ENCODE measurements at regions not wholly inside any gene's neighbourhood (a gene's known extent, or its start where the extent isn't known, plus 50 kb on each side); places are given as distances from the start of the nearest gene placed in this dataset.

- FAIRE-seq: no peak
- DNase-seq (ENCODE audit: insufficient read length, low spot score): no peak
These were observed 583.0 kb downstream of the BCOR start for GRCh38 chrX:39514801-39515200.

GRCh38 chrX:39516427-39516841 is 581.3 kb downstream of the BCOR start:
- FAIRE-seq (no peak), DNase-seq (ENCODE audit: insufficient read length, low spot score) (no peak)

GRCh38 chrX:39518476-39519029 is 579.2 kb downstream of the BCOR start:
- DNase-seq (ENCODE audit: insufficient read length, low spot score): no peak
- no peak for FAIRE-seq

- DNase-seq (ENCODE audit: insufficient read length, low spot score): no peak
- FAIRE-seq: no peak
These were observed 578.7 kb downstream of the BCOR start for GRCh38 chrX:39519030-39519488.

- DNase-seq (ENCODE audit: insufficient read length, low spot score) (no peak), FAIRE-seq (no peak)
These were observed 578.0 kb downstream of the BCOR start for GRCh38 chrX:39519566-39520301.

GRCh38 chrX:39525758-39526157 is 572.0 kb downstream of the BCOR start:
- no peak for FAIRE-seq

GRCh38 chrX:39527025-39527424 is 570.7 kb downstream of the BCOR start:
- FAIRE-seq (no peak), DNase-seq (ENCODE audit: insufficient read length, low spot score) (no peak)

More at GRCh38 chrX:39525758-39526157, 572.0 kb downstream of the BCOR start:
- no peak for DNase-seq (ENCODE audit: insufficient read length, low spot score)

- FAIRE-seq (no peak), DNase-seq (ENCODE audit: insufficient read length, low spot score) (no peak)
These were observed 569.4 kb downstream of the BCOR start for GRCh38 chrX:39528161-39528916.

- FAIRE-seq (peak; percentile 26), DNase-seq (ENCODE audit: insufficient read length, low spot score) (no peak)
These were observed 565.0 kb downstream of the BCOR start for GRCh38 chrX:39532761-39533160.

- FAIRE-seq (no peak), DNase-seq (ENCODE audit: insufficient read length, low spot score) (no peak)
These were observed 562.8 kb downstream of the BCOR start for GRCh38 chrX:39534949-39535348.

GRCh38 chrX:39536211-39536610 is 561.5 kb downstream of the BCOR start:
- no peak for FAIRE-seq
- no peak for DNase-seq (ENCODE audit: insufficient read length, low spot score)

- no peak for DNase-seq (ENCODE audit: insufficient read length, low spot score)
- FAIRE-seq: no peak
These were observed 555.9 kb downstream of the BCOR start for GRCh38 chrX:39541881-39542280.

GRCh38 chrX:39542316-39542715 is 555.4 kb downstream of the BCOR start:
- DNase-seq (ENCODE audit: insufficient read length, low spot score) (no peak), FAIRE-seq (no peak)

GRCh38 chrX:39550795-39551361 is 546.9 kb downstream of the BCOR start:
- no peak for DNase-seq (ENCODE audit: insufficient read length, low spot score)
- FAIRE-seq: no peak

GRCh38 chrX:39551762-39552161 is 546.0 kb downstream of the BCOR start:
- FAIRE-seq (no peak), DNase-seq (ENCODE audit: insufficient read length, low spot score) (no peak)

- no peak for DNase-seq (ENCODE audit: insufficient read length, low spot score)
- no peak for FAIRE-seq
These were observed 542.3 kb downstream of the BCOR start for GRCh38 chrX:39555431-39555830.

- FAIRE-seq (no peak), DNase-seq (ENCODE audit: insufficient read length, low spot score) (no peak)
These were observed 541.7 kb downstream of the BCOR start for GRCh38 chrX:39556056-39556455.

- no peak for DNase-seq (ENCODE audit: insufficient read length, low spot score)
These were observed 538.5 kb downstream of the BCOR start for GRCh38 chrX:39559229-39559628.

GRCh38 chrX:39560271-39560670 is 537.5 kb downstream of the BCOR start:
- no peak for DNase-seq (ENCODE audit: insufficient read length, low spot score)
- FAIRE-seq: no peak

More at GRCh38 chrX:39559229-39559628, 538.5 kb downstream of the BCOR start:
- no peak for FAIRE-seq

- no peak for FAIRE-seq
- DNase-seq (ENCODE audit: insufficient read length, low spot score): no peak
These were observed 534.6 kb downstream of the BCOR start for GRCh38 chrX:39563178-39563577.

- FAIRE-seq (no peak), DNase-seq (ENCODE audit: insufficient read length, low spot score) (no peak)
These were observed 533.0 kb downstream of the BCOR start for GRCh38 chrX:39564751-39565150.

All from GM19239 (cell line).